GM12864 (cell line): ENCODE measurements at regions not wholly inside any gene's neighbourhood (a gene's known extent, or its start where the extent isn't known, plus 50 kb on each side); places are given as distances from the start of the nearest gene placed in this dataset.

Source experiments
- DNase-seq: peaks from one replicate; pipeline ENCODE4 v3.0.0-alpha.2; 2011; ENCODE audit warnings: low read depth
- H3K4me3 ChIP-seq: 2 replicates; pipeline ENCODE4 v1.5.1; 2011; ENCODE audit warnings: mild to moderate bottlenecking, low read depth, low read length, control low read depth
- TF ChIP-seq, protein P1 (sequence below): IDR thresholded peaks from 2 replicates; pipeline ENCODE4 v1.5.1; 2011; ENCODE audit warnings: low read depth, mild to moderate bottlenecking, moderate library complexity, low read length, control low read depth, inconsistent platforms; ENCODE audit errors: missing control alignments

DNA sequence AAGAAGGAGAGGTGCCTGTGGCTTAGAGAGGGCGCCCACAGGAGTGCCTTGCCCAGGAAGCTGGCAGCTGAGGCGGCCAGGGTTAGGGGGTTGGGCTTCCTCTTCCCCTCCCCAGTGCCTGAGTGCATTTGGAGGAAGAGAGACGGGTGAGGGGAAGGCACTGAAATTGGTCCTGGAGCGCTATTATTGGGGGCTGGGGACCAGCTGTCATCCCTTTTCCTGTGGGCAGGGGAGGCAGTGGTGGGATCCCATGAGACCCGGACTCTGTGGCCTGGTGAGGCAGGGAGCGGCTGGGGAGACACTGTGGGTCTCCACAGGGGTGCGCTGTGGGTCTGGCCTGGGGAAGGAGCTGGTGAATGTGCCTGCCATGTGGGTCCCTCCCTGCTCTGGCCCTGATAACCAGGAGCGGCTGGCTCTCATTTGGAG, 259.7 kb downstream of the SEC14L1 start:
- no peak overlapping the region for H3K4me3 ChIP-seq

DNA sequence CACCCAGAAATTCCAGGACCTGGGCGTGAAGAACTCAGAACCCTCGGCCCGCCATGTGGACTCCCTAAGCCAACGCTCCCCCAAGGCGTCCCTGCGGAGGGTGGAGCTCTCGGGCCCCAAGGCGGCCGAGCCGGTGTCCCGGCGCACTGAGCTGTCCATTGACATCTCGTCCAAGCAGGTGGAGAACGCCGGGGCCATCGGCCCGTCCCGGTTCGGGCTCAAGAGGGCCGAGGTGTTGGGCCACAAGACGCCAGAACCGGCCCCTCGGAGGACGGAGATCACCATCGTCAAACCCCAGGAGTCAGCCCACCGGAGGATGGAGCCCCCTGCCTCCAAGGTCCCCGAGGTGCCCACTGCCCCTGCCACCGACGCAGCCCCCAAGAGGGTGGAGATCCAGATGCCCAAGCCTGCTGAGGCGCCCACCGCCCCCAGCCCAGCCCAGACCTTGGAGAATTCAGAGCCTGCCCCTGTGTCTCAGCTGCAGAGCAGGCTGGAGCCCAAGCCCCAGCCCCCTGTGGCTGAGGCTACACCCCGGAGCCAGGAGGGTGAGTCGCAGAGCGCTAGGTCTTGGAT, 261.5 kb downstream of the SEC14L1 start:
- TF ChIP-seq, protein P1, sequence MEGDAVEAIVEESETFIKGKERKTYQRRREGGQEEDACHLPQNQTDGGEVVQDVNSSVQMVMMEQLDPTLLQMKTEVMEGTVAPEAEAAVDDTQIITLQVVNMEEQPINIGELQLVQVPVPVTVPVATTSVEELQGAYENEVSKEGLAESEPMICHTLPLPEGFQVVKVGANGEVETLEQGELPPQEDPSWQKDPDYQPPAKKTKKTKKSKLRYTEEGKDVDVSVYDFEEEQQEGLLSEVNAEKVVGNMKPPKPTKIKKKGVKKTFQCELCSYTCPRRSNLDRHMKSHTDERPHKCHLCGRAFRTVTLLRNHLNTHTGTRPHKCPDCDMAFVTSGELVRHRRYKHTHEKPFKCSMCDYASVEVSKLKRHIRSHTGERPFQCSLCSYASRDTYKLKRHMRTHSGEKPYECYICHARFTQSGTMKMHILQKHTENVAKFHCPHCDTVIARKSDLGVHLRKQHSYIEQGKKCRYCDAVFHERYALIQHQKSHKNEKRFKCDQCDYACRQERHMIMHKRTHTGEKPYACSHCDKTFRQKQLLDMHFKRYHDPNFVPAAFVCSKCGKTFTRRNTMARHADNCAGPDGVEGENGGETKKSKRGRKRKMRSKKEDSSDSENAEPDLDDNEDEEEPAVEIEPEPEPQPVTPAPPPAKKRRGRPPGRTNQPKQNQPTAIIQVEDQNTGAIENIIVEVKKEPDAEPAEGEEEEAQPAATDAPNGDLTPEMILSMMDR, result no peak
- no peak for DNase-seq
- no peak overlapping the region for H3K4me3 ChIP-seq

More for the DNA sequence above, 259.7 kb downstream of the SEC14L1 start:
- TF ChIP-seq, protein P1, result peak; percentile 74
- DNase-seq, result no peak

DNA sequence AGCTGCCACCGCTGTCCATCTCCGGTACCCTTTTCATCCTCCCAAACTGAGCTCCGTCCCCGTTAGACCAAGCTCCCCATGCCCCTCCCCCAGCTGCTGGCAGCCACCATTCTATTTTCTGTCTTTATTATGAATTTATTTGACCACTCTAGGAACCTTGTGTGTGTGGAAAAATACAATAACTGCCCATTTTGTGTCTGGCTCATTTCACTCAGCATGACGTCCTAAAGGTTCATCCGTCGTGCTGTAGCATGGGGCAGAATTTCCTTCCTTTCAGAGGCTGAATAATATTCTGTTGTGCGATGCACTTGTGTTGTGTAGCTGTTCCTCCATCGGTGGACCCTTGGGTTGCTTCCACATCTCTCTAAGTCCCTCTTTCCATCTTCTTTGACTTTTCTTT, 263.1 kb downstream of the SEC14L1 start:
- no peak overlapping the region for H3K4me3 ChIP-seq
- TF ChIP-seq, protein P1, result no peak
- DNase-seq, result no peak

DNA sequence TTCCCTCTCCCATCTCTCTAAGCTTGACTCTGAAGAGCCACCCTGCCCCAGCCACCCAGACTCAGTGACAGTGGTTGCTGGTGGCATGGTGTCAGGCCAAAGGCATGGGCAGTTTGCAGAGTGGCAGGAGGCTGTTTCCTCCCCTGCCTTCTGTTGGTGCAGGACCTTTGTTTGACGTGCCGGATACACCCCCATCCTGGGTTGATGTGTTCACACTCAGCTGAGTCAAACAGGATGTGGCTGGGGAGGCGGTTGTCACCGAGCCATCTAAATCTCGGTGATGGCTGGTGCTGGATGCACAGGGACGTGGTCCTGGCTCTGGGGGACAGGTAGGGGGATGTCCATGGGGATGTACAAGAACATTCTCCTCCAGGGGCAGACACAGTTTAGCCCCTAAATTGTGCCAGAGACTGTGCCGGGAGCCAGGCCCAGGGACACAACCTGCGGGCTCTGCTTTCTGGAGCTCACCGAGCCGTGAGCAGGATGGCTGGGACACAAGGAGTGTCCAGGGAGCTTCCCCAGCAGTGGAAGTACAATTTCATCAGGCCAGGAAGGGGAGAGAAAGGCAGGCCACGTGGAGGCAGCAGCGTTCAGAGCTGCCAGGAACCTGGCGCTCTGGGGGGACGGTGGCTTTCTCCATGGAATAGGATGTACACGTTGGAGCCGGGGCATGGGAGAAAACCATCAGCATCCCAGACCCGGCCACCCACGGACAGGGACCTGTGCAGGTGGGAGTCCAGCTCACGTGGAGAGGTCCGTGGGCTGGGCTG, 264.2 kb downstream of the SEC14L1 start:
- TF ChIP-seq, protein P1, result no peak
- peak overlapping the region; percentile 47 for H3K4me3 ChIP-seq
- peak; percentile 74 for DNase-seq

DNA sequence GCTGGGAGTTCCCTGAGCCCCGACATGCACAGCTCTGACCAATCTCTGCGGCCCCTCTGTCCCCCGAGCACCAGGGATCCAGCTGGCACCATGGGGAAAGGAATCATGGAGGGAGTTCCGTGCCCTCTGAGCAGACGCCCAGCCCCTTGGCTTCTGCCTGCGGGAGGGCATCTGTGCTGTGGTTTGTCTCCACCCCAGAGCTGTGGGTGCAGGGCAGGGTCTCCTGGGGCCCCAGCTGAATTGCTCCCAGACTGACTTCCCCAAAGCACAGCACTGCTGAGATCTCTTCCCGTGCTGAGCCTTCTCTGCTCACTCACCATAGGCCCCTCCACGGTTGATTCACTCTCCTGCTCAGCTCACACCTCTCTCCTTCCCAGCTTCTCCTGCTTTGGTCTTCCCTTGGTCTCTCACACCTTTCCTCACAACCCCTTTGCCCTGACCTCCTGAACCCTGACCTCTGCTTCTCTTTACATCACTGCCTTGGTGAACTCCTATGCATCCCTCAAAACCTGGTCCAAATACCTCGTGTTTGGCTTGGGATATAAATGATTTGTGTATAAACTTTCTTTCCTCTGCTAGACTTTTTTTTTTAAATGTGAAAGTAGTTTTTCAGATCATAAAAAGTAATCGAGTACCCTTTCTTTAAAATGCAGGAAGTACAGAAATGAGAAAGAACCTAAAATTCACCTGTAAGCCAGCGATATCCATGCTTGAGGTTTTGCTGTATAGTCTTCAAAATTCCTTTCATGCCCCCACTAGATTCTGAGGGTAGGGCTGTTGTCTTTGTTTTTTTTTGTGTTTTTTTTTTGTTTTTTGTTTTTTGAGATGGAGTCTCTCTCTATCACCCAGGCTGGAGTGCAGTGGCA, 265.3 kb downstream of the SEC14L1 start:
- TF ChIP-seq, protein P1, result no peak
- no peak for DNase-seq
- peak overlapping the region; percentile 47 for H3K4me3 ChIP-seq

DNA sequence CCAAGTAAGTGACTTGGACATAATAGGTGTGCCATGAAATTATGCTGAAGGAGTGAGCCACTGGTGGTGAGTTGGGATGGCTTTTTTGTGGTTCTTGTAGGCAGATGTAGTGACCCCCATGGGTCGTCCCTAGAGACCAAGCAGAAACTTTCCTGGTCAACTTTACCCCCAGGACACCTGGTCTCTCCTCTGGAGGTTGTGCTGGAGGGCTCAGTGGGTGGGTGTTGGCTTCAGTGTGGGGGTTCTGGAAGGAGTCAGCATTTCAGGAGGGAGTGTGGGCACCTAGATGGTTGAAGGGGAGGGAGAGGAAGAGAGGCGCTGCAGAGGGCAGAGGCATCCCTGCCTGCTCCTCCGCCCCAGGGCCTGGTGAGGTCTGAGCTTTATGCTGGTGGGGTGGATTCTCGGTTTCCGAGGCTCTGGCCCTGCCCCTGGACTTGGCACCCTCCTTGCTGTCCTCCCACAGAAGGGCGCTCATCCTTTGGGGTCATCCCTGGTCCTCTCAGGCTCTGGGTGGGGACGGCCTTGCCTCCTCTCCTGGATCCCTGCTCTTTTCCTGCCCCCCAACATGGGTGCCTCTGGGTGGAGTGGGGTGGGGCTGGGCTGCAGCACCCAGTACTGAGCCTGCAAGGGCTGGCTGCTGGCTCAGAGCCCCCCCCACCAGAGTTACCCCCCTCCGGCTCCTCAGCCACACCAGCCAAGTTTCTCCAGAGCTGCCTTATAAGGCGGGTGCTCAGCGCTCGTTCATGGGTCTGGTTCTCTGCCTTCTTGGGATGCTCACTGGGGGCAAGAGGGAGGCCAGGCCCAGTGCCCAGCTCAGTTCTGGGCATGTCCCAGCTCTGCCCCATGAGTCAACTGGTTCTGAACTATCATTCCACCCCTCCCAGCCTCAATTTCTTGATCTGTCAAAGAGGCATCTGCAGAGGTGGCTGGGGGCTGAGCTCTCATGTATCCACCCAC, 266.8 kb downstream of the SEC14L1 start:
- TF ChIP-seq, protein P1, result no peak
- no peak for DNase-seq
- H3K4me3 ChIP-seq, result no peak overlapping the region
